Large intestine (tissue), 3 donors: ENCODE measurements at regions not wholly inside any gene's neighbourhood (a gene's known extent, or its start where the extent isn't known, plus 50 kb on each side); places are given as distances from the start of the nearest gene placed in this dataset.

ENCODE experiments used
- DNase-seq, 2 donors: peaks; one replicate each; pipeline versions ENCODE4 v3.0.0 to v3.0.0-alpha.2; 2013
- H3K27ac ChIP-seq: one replicate; pipeline ENCODE4 v1.5.1; 2013; ENCODE audit warnings: low read length
- H3K27me3 ChIP-seq: 2 replicates; pipeline ENCODE4 v1.6.1; 2013; ENCODE audit warnings: low read length; ENCODE audit not compliant: control insufficient read depth, insufficient read depth
- H3K36me3 ChIP-seq: 2 replicates; pipeline ENCODE4 v1.6.1; 2013; ENCODE audit warnings: low read length; ENCODE audit not compliant: control insufficient read depth, insufficient read depth
- H3K4me1 ChIP-seq: one replicate; pipeline ENCODE4 v1.6.1; 2013; ENCODE audit warnings: low read length; ENCODE audit not compliant: control insufficient read depth, insufficient read depth
- H3K4me3 ChIP-seq: one replicate; pipeline ENCODE4 v1.5.1; 2013; ENCODE audit warnings: low read length
- H3K9me3 ChIP-seq: one replicate; pipeline ENCODE4 v1.6.1; 2013; ENCODE audit warnings: mild to moderate bottlenecking, low read depth, low read length, moderate library complexity; ENCODE audit not compliant: control insufficient read depth
- WGBS: methylation state at CpG from one replicate; pipeline ENCODE4 v1.1.5; 2013; ENCODE audit warnings: low lambda C conversion rate; ENCODE audit not compliant: insufficient coverage; 5-methylcytosine and 5-hydroxymethylcytosine counted together

DNA sequence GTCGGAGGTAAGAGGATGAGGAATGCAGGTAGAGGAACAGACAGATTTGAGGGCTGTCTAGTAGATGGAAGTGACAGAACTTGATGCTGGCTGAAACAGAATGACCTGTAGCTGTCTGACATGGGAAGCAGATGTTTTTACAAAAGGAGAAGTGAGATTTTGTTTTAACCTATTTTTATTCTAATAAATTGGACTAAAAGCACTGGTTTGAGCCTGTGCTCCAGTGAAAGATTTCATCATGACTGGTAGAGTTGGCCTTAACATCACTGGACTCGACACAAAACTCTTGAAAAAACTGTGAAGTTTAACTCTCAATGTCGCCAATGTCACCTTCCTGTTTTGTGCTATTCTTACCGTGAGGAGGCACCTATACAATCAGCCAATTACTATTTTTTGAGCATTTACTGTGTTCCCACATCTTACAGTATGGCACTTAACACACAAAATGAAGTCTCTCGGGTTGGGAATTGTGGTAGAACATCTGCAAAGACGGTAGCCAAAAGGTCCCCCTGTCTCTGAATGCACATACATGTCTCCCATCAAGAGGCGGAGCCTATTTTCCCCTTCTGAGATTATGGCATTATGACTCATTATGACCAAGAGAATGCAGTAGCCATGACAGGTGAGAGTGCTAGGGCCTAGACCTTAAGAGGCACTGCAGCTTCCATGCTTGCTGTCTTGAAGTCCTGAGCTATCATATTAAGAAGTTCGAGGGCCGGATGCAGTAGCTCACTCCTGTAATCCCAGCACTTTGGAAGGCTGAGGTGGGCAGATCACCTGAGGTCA, 93.2 kb downstream of the FOXF2 start:
- 86% methylated on average over 2 of the region's 9 CpGs for WGBS

DNA sequence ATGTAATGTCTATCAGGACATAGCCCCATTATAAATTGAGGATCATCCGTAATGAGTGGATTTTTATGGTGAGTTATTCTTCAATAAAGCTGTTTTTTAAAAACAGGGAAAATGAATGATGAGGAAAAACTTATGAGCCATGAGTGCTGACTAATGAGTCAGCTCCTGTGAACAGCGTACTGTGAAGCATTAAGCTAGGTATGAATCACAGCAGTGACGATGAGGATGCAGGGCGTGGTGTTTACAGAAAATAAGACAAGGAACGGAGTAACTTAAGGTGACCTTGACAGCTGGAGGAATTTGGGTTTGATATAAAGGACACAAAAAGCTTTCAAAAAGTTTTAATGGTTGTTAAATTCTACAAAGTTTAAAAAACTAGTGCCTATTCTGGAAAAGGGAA, 96.3 kb downstream of the FOXF2 start:
- Histone ChIP-seq H3K27me3 (no peaks in the 10 kb centered on the region), H3K4me1 (no peaks in the 10 kb centered on the region), H3K27ac (no peak overlapping the region), H3K36me3 (no peaks in the 10 kb centered on the region), H3K4me3 (no peak overlapping the region), H3K9me3 (no peaks in the 10 kb centered on the region)
- DNase-seq, result no peak
- WGBS, result 75% methylated on average over 4 of the region's 5 CpGs

More for the DNA sequence above, 93.2 kb downstream of the FOXF2 start:
- Histone ChIP-seq H3K36me3 (no peaks in the 10 kb centered on the region), H3K27ac (no peak overlapping the region), H3K4me1 (no peaks in the 10 kb centered on the region), H3K27me3 (no peaks in the 10 kb centered on the region), H3K4me3 (no peak overlapping the region), H3K9me3 (no peaks in the 10 kb centered on the region)
- DNase-seq, result no peak

DNA sequence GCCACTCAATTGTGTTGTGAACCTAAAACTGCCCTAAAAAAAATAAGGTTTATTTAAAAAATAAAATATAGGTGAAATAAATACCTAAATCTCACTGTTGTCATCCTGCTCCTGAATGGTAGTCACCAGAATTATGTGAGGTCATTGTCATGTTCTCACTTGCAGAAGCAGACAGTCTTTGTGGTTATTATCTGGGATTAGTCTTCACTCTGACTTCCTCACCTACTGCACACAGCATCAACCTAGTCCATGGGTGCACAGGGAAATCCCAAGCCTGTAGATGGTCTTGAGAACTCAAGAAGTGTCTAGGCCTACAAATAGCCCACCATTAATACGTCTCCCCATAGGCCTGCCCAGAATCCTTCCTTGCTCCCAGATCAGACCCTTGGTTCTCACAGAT, 97.0 kb downstream of the FOXF2 start:
- H3K27me3 ChIP-seq, result no peaks in the 10 kb centered on the region
- H3K4me1 ChIP-seq, result no peaks in the 10 kb centered on the region
- no peaks in the 10 kb centered on the region for H3K9me3 ChIP-seq
- no peaks in the 10 kb centered on the region for H3K36me3 ChIP-seq
- DNase-seq, result no peak
- WGBS, result no CpG with 5 or more reads among the region's 1 CpG
- no peak overlapping the region for H3K27ac ChIP-seq
- no peak overlapping the region for H3K4me3 ChIP-seq

DNA sequence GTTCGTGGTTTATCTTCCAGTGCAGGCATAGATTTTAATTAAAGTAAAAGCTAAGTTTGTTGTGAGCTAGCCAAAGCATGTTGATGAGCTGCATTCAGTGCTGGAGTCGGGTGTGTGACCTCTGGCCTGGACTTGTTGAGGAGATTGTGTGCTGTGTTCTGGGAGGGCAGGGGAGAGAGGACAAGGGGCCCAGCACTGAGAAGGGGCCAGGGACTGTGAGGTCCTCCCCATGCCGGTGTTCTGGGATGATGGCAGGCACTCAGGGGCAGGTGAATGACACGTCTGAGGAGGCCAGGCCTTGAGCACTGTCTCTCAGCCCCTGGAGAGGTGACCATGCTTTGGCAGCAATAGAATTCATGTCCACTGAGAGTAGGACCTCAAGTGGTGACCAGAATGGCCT, 97.9 kb downstream of the FOXF2 start:
- no CpG with 5 or more reads among the region's 4 CpGs for WGBS
- H3K36me3 ChIP-seq, result no peaks in the 10 kb centered on the region
- DNase-seq, result no peak
- H3K27me3 ChIP-seq, result no peaks in the 10 kb centered on the region
- no peaks in the 10 kb centered on the region for H3K4me1 ChIP-seq
- H3K9me3 ChIP-seq, result no peaks in the 10 kb centered on the region
- H3K27ac ChIP-seq, result no peak overlapping the region
- no peak overlapping the region for H3K4me3 ChIP-seq

DNA sequence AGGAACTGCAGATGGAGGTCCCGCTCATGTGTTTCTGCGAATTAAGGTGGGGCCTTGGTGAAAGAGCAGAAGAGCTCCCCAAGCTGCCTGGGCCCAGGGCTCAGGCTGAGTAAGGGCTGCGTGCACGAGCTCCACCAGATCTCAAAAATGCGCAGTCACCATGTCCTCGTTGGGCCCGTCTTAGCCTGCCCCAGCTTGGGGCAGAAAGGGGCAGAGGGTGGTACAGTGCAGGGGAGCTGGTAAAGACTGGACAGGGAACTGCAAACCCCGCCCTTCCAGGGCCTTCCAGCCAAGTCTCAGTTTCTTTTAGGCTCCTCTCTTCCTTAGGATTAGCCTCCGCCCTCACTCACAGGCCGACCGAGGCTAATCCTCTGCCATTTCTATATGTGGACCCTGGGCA, 101.6 kb downstream of the FOXF2 start:
- Histone ChIP-seq H3K27me3 (peaks cover 2% of the 10 kb centered on the region), H3K4me1 (no peaks in the 10 kb centered on the region), H3K27ac (no peak overlapping the region), H3K4me3 (no peak overlapping the region), H3K9me3 (no peaks in the 10 kb centered on the region), H3K36me3 (no peaks in the 10 kb centered on the region)
- 100% methylated on average over 2 of the region's 11 CpGs for WGBS
- DNase-seq, result no peak

DNA sequence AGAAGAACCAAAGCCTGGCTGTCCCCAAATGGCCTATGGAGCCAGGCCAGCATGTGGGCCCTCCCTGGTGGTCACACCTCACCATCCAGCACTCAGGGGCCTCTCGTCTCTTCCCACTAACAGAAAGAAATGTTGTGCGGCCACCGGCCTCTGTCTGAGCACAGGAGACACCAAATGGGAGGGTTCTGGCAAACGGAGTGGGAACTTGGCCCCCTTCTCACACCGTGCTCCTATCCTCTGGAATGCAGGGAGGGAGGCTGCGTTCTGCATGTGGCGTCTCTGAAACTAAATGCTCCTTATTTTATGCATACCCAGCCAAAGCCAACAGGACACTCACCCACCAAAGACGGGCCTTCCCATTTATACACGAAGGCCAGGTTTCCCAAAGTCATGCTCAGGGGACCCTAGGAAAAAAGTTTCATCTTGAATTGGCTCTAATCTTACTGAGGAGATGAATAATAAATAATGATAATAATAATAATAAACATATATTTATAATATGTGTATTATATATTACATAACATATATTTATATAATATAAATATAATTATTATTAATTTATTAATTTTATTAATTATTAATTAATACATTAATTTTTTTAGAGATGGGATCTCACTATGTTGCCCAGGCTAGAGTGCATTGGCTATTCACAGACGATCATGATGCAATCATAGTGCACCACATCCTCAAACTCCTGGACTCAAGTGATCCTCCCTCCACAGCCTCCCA, 102.4 kb downstream of the FOXF2 start:
- 100% methylated on average over 1 of the region's 10 CpGs for WGBS
- DNase-seq, result no peak
- Histone ChIP-seq H3K4me1 (no peaks in the 10 kb centered on the region), H3K4me3 (no peak overlapping the region), H3K27me3 (peaks cover 2% of the 10 kb centered on the region), H3K9me3 (no peaks in the 10 kb centered on the region), H3K36me3 (no peaks in the 10 kb centered on the region), H3K27ac (no peak overlapping the region)

DNA sequence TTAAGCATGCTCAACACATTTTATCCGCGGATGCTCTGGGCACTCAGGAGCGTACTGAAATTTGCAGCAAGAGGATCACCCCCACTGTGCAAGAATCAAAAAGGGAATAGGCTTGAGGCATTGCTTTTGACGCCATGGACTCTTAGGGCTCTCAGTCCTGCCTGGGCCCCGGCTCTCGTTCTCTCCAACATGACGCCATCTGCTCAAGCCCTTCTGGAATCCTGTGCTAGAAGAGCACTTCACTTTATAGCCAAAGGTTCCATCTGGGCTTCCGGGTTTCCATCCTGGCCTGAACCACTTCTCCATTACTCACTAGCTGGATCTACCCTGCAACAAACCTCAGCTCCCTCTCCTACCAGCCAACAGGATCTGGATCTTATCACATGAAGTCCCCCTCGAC, 105.3 kb downstream of the FOXF2 start:
- no CpG with 5 or more reads among the region's 9 CpGs for WGBS
- H3K36me3 ChIP-seq, result no peaks in the 10 kb centered on the region
- no peak for DNase-seq
- no peak overlapping the region for H3K27ac ChIP-seq
- H3K27me3 ChIP-seq, result peaks cover 2% of the 10 kb centered on the region
- no peak overlapping the region for H3K4me3 ChIP-seq
- no peaks in the 10 kb centered on the region for H3K4me1 ChIP-seq
- H3K9me3 ChIP-seq, result no peaks in the 10 kb centered on the region

DNA sequence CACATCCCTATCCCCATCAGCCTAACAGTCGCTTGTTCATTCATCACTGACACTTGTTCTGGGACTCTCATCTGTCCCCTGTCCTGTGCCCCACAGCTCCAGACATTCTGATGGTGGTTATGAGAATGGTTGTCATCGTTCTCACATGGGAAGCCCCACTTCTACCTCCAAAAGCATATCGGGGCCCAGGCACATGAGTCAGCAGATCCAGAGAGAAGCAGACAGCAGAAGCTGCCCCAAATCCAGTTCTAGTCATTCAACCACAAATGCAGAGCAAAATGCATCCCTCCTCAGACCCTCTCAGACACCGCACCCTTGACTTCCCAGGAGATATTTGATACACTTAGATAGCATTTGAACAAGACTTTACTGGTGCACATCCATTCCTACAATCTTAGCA, 106.0 kb downstream of the FOXF2 start:
- Histone ChIP-seq H3K9me3 (no peaks in the 10 kb centered on the region), H3K4me3 (no peak overlapping the region), H3K36me3 (no peaks in the 10 kb centered on the region), H3K4me1 (no peaks in the 10 kb centered on the region), H3K27me3 (peaks cover 2% of the 10 kb centered on the region), H3K27ac (no peak overlapping the region)
- 80% methylated on average over 1 of the region's 4 CpGs for WGBS
- no peak for DNase-seq

DNA sequence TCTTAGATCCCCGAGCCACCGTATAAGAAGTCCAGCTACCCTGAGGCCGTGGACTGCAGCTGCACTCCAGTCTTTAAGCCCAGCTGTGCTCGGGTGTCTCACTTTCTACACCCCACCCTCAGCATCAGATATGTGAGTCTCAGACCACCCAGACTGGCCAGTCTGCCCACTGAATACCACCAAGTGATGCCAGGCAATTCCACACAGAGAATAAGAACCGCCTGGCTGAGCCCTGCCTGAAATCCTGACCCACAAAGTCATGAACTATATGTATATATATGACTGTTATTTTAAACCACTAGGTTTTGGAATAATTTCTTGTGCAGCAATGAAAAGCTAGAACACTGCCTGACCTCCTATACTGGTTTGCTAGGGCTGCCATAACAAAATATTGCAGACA, 106.7 kb downstream of the FOXF2 start:
- H3K4me1 ChIP-seq, result no peaks in the 10 kb centered on the region
- no peaks in the 10 kb centered on the region for H3K36me3 ChIP-seq
- no peak for DNase-seq
- WGBS, result no CpG with 5 or more reads among the region's 5 CpGs
- H3K4me3 ChIP-seq, result no peak overlapping the region
- peaks cover 2% of the 10 kb centered on the region for H3K27me3 ChIP-seq
- H3K9me3 ChIP-seq, result no peaks in the 10 kb centered on the region
- no peak overlapping the region for H3K27ac ChIP-seq

DNA sequence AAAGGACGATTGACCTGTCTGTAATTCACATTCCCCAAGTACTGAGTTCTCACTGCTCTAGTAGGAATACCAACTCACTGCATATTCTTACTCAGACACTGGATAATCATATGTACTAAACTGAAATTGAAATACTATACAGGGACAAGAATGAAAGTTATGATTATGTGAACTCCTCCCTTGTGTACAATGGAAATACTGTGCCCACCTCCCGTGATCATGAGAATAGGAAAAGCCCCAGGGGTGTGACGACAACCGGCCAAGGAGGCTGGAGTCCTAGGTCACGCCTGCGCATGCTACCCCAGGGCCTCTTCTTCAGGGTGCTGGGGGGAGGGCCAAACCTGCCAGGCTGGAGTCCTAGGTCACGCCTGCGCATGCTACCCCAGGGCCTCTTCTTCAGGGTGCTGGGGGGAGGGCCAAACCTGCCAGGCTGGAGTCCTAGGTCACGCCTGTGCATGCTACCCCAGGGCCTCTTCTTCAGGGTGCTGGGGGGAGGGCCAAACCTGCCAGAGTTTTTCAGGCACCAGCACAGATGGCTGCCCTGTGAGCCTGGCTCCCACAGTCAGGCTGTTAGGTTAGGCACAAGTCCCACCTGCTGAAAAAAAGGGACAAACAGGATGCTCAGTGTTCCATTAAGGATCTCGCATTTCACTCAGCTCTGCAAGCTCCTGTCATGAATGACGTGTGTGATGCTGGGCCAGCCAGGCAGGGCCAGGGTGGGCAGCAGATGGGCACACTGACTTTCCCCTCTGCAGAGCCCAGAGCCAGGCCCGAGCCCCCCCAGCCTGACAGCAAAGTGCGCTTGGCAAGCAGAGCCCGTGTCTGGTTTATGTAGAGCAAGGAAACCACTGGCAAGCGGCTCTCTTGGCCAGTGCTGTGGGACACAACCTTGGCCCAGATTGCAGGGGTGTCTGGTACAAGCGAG, 107.7 kb downstream of the FOXF2 start:
- Histone ChIP-seq H3K36me3 (no peaks in the 10 kb centered on the region), H3K4me3 (no peak overlapping the region), H3K4me1 (no peaks in the 10 kb centered on the region), H3K27ac (no peak overlapping the region), H3K27me3 (peaks cover 2% of the 10 kb centered on the region), H3K9me3 (no peaks in the 10 kb centered on the region)
- DNase-seq, result peak in 1 of 2 donors; percentile 14
- 83% methylated on average over 1 of the region's 16 CpGs for WGBS
